ENCODE measurements at regions not wholly inside any gene's neighbourhood (a gene's known extent, or its start where the extent isn't known, plus 50 kb on each side); places are given as distances from the start of the nearest gene placed in this dataset.

GRCh38 chr5:108561416-108562204 is 179.7 kb upstream of the FBXL17 start:
- no peak for TF ChIP-seq POLR2A (IDR thresholded peaks at IDR 0.05)
- TF ChIP-seq, protein P1, sequence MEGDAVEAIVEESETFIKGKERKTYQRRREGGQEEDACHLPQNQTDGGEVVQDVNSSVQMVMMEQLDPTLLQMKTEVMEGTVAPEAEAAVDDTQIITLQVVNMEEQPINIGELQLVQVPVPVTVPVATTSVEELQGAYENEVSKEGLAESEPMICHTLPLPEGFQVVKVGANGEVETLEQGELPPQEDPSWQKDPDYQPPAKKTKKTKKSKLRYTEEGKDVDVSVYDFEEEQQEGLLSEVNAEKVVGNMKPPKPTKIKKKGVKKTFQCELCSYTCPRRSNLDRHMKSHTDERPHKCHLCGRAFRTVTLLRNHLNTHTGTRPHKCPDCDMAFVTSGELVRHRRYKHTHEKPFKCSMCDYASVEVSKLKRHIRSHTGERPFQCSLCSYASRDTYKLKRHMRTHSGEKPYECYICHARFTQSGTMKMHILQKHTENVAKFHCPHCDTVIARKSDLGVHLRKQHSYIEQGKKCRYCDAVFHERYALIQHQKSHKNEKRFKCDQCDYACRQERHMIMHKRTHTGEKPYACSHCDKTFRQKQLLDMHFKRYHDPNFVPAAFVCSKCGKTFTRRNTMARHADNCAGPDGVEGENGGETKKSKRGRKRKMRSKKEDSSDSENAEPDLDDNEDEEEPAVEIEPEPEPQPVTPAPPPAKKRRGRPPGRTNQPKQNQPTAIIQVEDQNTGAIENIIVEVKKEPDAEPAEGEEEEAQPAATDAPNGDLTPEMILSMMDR (IDR thresholded peaks at IDR 0.05): no peak
